HepG2 (cell line): ENCODE measurements at regions not wholly inside any gene's neighbourhood (a gene's known extent, or its start where the extent isn't known, plus 50 kb on each side); places are given as distances from the start of the nearest gene placed in this dataset.

Experiments
- ETS1 ChIP-seq: sonication (generic); formaldehyde crosslinking; IDR thresholded peaks from 2 replicates; pipeline ENCODE4 v1.4.0; 2020; ENCODE audit warnings: missing genetic modification reagents
- MIER3 ChIP-seq: IDR thresholded peaks from 2 replicates; pipeline ENCODE4 v1.6.1; 2016; ENCODE audit warnings: missing compliant biosample characterization, borderline replicate concordance
- NFIB ChIP-seq: sonication (generic); formaldehyde crosslinking; IDR thresholded peaks from 2 replicates; pipeline ENCODE4 v1.9.0; 2021; ENCODE audit warnings: missing genetic modification reagents, mild to moderate bottlenecking, borderline replicate concordance
- PCBP1 ChIP-seq: fragments of 200-400 bp; formaldehyde crosslinking; IDR thresholded peaks from 2 replicates; pipeline ENCODE4 v1.6.1; 2017; ENCODE audit warnings: mild to moderate bottlenecking, low read depth, low read length, borderline replicate concordance
- TAF1 ChIP-seq: sonication (generic); formaldehyde crosslinking; IDR thresholded peaks from 2 replicates; pipeline ENCODE4 v1.4.0; 2020; ENCODE audit warnings: missing genetic modification reagents
- ZNF766 ChIP-seq: sonication (generic); formaldehyde crosslinking; IDR thresholded peaks from 2 replicates; pipeline ENCODE4 v1.5.0; 2020; ENCODE audit warnings: missing genetic modification reagents, borderline replicate concordance
- TF ChIP-seq, protein P1 (sequence below): sonication (generic); formaldehyde crosslinking; IDR thresholded peaks from 2 replicates; pipeline ENCODE4 v1.4.0; 2020; ENCODE audit warnings: missing genetic modification reagents

GRCh38 chr13:33541456-33541855 is 255.9 kb upstream of the STARD13 start:
- TF ChIP-seq, protein P1, sequence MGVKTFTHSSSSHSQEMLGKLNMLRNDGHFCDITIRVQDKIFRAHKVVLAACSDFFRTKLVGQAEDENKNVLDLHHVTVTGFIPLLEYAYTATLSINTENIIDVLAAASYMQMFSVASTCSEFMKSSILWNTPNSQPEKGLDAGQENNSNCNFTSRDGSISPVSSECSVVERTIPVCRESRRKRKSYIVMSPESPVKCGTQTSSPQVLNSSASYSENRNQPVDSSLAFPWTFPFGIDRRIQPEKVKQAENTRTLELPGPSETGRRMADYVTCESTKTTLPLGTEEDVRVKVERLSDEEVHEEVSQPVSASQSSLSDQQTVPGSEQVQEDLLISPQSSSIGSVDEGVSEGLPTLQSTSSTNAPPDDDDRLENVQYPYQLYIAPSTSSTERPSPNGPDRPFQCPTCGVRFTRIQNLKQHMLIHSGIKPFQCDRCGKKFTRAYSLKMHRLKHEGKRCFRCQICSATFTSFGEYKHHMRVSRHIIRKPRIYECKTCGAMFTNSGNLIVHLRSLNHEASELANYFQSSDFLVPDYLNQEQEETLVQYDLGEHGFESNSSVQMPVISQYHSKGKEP (CRISPR knock-in tag): no peak
- TF ChIP-seq NFIB (CRISPR knock-in tag) (no peak), PCBP1 (no peak), MIER3 (CRISPR knock-in tag) (no peak), ETS1 (CRISPR knock-in tag) (no peak), ZNF766 (no peak), TAF1 (CRISPR knock-in tag) (no peak)
